ENCODE measurements at regions not wholly inside any gene's neighbourhood (a gene's known extent, or its start where the extent isn't known, plus 50 kb on each side); places are given as distances from the start of the nearest gene placed in this dataset.

DNA sequence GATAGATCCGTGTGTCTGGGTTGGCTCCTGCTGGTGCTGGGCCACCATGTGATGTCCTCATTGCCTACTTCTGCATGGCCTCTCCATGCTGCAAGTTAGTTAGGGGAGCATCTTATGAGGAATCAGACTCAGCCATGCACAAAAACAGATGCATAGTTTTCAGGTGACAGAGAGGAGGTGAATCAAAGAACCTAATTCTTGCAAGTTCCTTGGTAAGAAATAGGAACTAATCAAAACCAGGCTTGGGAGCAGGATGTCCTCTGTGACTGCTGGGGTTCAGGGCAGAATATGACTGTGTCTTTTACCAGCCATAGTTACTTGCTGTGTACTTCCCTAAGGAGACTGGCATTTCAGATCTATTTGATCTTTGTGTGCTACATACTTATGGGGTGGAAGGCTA is 61.6 kb downstream of the C9orf152 start:
- Histone ChIP-seq H3K27ac (ENCODE audit: low read depth, low read length) (peak overlapping the region; percentile 58), H3K9ac (ENCODE audit: low read length in 5 of 5) (no peak overlapping the region), H3K27me3 (ENCODE audit: control insufficient read depth in 5 of 5, insufficient read depth in 4 of 5, low read length in 5 of 5) (no peaks in the 10 kb centered on the region), H3K4me1 (ENCODE audit: control insufficient read depth in 5 of 5, insufficient read depth in 5 of 5, low read length in 5 of 5) (peaks cover 3 to 60% (median 33%) of the 10 kb centered on the region in 5 donors), H3K9me3 (ENCODE audit: control insufficient read depth in 5 of 5, low read length in 5 of 5) (peaks cover 0 to 5% (median 0%) of the 10 kb centered on the region in 5 donors), H3K4me3 (ENCODE audit: low read depth in 1 of 5, low read length in 5 of 5) (no peak overlapping the region), H3K36me3 (ENCODE audit: control insufficient read depth in 5 of 5, insufficient read depth in 5 of 5, low read length in 5 of 5) (peaks cover 0 to 15% (median 4%) of the 10 kb centered on the region in 5 donors)

DNA sequence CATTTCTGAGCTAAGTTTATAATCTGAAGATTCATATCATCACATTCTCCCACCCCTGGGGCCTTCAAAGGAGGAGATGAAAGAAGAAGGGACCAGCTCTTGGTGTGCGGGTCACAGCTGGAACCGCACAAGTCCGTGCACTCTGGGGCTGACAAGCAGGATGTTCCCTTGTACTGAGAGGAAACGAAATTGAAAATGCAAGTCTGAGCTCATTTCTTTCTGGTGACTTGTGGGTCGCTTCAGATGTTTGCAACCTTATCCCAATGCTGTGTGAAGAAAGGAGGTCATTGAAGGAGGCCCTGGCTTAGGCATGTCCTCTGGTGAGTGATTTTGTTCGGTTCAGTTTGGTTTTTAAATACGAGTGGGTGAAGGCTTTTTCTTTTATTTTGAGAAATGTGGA is 59.6 kb downstream of the C9orf152 start:
- Histone ChIP-seq H3K36me3 (ENCODE audit: control insufficient read depth in 5 of 5, insufficient read depth in 5 of 5, low read length in 5 of 5) (peaks cover 0 to 15% (median 4%) of the 10 kb centered on the region in 5 donors), H3K27me3 (ENCODE audit: control insufficient read depth in 5 of 5, insufficient read depth in 4 of 5, low read length in 5 of 5) (no peaks in the 10 kb centered on the region), H3K9me3 (ENCODE audit: control insufficient read depth in 5 of 5, low read length in 5 of 5) (peaks cover 0 to 5% (median 0%) of the 10 kb centered on the region in 5 donors), H3K4me3 (ENCODE audit: low read depth in 1 of 5, low read length in 5 of 5) (peak overlapping the region in 1 of 5 donors; percentile 17), H3K9ac (ENCODE audit: low read length in 5 of 5) (peak overlapping the region in 2 of 5 donors; percentile 24 to 56), H3K4me1 (ENCODE audit: control insufficient read depth in 5 of 5, insufficient read depth in 5 of 5, low read length in 5 of 5) (peaks cover 4 to 56% (median 31%) of the 10 kb centered on the region in 5 donors), H3K27ac (ENCODE audit: low read depth, low read length) (peak overlapping the region; percentile 58)

DNA sequence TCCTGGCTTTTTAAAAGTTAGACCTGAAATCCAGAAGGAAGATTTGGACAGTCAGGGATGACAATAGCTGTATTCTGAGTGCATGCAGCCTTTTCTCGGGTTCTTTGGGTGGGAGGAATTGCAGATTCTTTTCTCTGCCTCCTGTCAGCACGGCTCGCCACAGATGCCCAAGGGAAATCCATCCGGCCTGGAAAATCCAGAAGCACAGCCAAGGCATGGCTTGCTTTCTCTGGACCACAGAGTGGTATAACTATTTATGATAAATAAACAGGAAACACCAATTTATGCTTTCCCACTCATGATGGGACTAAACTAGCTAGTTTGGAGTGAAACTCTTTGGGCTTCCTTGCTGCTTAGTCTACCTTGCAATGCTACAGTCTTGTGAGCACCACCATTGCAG is 59.1 kb downstream of the C9orf152 start:
- Histone ChIP-seq H3K9ac (ENCODE audit: low read length in 5 of 5) (peak overlapping the region in 2 of 5 donors; percentile 41 to 49), H3K27ac (ENCODE audit: low read depth, low read length) (peak overlapping the region; percentile 58), H3K4me1 (ENCODE audit: control insufficient read depth in 5 of 5, insufficient read depth in 5 of 5, low read length in 5 of 5) (peaks cover 4 to 53% (median 28%) of the 10 kb centered on the region in 5 donors), H3K4me3 (ENCODE audit: low read depth in 1 of 5, low read length in 5 of 5) (no peak overlapping the region), H3K27me3 (ENCODE audit: control insufficient read depth in 5 of 5, insufficient read depth in 4 of 5, low read length in 5 of 5) (no peaks in the 10 kb centered on the region), H3K36me3 (ENCODE audit: control insufficient read depth in 5 of 5, insufficient read depth in 5 of 5, low read length in 5 of 5) (peaks cover 0 to 14% (median 4%) of the 10 kb centered on the region in 5 donors), H3K9me3 (ENCODE audit: control insufficient read depth in 5 of 5, low read length in 5 of 5) (peaks cover 0 to 5% (median 0%) of the 10 kb centered on the region in 5 donors)

All from subcutaneous abdominal adipose tissue (tissue), 5 donors.